NAMALWA (cell line): ENCODE measurements at regions not wholly inside any gene's neighbourhood (a gene's known extent, or its start where the extent isn't known, plus 50 kb on each side); places are given as distances from the start of the nearest gene placed in this dataset.
"Not testable (repeated sequence)": the region's sequence is repeated elsewhere in the genome, so short reads cannot be mapped to it uniquely, and the experiment has no call there.

Experiments
- DNase-seq: peaks from one replicate; pipeline ENCODE4 v3.0.0-alpha.2; 2015; ENCODE audit warnings: low spot score

DNA sequence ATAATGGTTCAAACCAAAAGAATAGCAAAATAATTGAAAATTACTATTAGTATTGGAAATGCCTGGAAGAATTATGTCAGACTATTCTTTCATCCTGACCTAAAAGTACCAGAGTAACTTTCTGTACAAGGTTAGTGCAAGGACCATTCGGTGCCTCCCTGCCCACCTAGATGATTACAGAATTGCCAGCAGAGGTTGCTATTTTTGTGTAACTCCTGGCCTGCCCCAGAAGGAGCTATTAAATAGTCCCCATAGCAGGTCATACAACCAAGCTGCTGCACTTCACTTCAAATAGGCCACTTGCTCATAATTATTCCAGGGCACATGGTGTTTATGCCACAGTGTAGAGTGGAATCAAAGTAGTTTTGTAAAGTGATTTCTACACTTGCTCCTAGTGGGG is 831.1 kb upstream of the PABPC4L start:
- no peak for DNase-seq

DNA sequence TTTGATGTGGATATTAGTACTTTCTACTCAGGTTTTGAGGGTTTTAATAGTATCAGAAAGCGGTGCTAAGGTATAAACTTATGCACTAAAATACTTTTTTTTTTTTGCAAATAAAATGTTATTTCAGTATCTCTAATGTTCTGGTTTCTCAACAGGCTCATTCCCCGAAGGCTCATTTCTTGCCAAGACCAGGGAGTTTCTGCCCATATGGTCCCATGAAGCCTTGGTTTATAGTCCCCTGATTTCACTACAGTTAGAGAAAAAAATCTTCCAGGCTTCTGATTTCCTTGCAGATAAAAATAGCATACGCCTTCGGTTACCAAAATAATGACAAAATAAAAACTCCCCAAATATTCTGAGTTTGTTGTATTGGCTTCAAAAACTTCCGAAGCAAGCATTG is 814.2 kb upstream of the PABPC4L start:
- DNase-seq: no peak

DNA sequence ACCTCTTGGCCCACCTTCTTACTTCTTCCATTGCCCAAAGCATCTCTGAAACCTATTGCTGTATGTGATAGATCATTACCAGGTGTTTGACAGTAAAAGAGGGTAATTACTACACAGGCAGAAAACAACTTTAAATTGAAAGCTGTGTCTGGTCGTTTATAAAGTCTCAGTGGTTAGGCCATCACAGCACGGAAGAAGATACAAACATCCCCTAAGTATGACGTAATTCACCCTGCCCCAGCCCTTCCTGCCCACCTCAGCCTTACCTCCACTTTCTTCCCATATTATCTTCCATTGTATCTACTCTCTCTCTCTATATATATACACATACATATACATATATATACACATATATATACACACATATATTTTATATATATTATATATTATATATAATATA is 805.8 kb upstream of the PABPC4L start:
- DNase-seq: no peak

DNA sequence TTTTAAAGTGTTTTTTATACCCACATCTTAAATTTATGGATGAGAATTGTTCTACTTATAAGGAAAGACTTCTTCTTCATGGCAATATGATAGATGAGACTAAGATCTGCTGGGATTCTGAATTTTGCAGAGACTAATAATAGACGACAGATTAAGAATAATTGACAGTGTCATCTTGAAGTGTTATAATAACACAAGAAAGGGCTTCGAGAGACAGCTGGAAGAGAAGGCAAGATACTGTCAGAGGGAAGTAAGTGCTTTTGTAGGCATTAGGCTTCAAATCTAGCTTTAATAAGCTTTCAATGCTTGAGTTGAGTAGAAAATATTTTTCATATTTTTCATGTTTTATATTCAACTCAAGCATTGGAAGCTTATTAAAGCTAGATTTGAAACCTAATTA is 797.6 kb upstream of the PABPC4L start:
- no peak for DNase-seq

DNA sequence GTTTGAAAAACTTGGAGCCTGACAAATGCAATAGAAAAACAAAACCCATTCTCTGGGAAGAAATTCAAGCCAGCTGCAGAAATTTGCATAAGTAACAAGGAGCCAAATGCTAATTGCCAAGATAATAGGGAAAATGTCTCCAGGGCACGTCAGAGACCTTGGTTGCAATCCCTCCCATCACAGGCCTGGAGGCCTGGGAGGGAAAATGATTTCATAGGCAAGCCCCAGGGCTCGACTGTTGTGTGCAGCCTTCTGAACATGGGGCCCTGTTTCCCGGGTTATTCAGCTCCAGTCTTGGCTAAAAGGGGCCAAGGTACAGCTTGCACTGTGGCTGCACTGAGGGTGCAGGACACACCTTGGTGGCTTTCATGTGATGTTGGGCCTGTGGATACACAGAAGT is 760.4 kb upstream of the PABPC4L start:
- no peak for DNase-seq

DNA sequence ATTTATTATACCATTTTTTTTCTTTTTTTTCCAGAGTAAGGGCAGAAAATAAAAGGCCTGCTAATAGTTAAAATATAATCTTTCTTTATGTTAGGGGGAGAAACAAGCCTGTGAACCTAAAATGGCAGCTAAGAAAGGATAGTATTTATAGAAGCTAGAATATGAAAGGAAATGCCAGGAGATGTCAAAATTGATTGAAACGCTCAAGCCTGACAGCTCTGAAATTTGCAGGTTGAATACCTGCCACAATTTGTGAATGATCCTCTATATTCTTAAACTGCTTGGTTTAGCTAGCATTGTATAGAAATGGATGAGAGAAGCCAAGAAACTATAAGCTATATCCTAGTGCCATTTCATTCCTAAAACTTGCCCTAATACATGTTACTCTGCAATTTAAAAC is 757.3 kb upstream of the PABPC4L start:
- DNase-seq: no peak

DNA sequence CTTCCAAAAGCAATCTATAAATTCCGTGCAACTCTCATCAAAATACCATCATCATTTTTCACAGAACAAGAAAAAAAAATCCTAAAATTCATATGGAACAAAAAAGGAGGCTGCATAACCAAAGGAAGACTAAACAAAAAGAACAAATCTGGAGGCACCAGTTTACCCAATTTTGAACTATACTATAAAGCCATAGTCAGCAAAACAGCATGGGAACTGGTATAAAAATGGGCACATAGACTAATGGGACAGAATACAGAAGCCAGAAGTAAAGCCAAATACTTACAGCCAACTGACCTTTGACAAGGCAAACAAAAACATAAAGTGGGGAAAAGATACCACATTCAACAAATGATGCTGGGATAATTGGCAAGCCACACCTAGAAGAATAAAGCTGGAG is 753.5 kb upstream of the PABPC4L start:
- DNase-seq: no peak

DNA sequence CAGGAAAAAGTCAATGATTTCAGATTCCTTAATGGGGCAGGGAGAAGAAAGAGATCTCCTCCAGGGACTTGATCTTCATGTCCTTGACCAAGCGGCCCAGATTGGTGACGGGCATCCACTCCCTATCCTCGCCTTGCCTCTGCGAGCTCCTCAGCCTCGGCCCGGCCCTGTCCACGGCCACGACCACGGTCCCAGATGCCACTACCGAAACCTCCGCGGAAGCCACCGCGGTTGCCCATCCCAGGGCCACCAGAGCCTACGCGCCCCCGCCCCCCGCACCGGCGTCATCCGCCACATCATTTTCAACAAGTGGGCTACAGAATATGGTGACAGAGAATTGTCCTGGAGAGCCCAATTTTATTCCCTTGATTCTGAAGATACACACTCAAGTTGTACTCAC is 751.2 kb upstream of the PABPC4L start:
- DNase-seq: no peak

DNA sequence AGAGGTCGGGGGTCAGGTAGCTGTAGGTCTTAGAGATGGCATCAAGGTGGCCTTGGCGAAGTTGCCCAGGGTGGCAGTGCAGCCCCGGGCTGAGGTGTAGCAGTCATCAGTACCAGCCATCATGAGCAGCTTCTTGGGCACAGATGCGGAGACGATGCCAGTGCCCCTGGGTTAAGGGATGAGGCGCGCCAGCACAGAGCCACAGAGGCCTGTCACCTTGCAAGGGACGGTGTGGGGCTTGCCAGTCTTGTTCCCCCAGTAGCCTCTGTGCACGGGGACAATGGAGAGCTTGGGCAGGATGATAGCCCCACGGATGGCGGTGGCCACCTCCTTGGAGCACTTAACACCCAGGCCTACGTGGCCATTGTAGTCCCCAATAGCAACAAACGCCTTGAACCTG is 750.7 kb upstream of the PABPC4L start:
- no peak for DNase-seq

DNA sequence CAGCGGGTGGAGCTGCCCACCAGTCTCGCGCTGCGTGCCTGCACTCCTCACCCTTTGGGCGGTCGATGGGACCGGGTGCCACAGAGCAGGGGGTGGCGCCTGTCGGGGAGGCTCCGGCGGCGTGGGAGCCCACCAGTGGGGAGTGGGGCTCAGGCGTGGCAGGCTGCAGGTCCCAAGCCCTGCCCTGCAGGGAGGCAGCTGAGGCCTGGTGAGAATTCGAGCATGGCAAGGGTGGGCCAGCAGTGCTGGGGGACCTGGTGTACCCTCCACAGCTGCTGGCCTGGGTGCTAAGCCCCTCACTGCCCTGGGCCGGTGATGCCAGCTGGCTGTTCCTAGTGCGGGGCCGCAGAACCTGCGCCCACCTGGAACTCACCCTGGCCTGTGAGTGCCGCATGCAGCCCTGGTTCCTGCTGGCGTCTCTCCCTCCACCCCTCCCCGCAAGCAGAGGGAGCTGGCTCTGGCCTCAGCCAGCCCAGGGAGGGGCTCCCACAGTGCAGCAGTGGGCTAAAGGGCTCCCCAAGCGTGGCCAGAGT is 746.6 kb upstream of the PABPC4L start:
- DNase-seq: no peak

DNA sequence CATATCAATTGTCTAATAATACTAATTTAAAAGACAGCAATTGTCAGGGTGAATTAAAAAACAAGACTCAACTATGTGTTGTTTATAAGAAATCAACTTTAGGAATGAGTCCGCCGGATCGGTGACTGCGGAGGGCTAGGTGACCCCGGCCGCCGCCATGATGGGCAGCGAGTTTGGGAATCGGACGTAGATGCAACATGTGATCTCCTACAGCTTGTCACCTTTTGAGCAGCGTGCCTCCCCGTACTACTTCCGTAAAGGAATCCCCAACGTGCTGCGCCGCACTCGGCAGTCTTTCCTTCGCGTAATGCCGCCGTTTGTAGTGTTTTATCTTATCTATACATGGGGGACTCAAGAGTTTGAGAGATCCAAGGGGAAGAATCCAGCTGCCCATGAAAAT is 742.5 kb upstream of the PABPC4L start:
- no peak for DNase-seq

DNA sequence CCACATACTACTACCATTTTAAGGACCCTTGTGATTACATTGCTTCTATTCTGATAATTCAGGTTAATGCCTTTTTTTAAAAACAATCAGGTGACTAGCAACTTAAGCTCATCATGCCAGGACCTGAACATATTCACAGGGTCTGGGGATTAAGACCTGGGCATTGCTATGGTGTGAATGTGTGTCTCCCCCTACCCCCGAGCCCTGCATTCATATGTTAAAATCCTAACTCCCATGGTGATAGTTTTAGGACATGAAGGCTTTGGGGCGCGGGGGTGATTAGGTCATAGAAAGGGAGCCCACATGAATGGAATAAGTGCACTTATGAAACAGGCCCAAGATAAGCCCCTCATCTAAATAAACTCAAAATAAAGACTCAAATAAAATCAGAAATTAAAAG is 734.4 kb upstream of the PABPC4L start:
- DNase-seq: no peak

DNA sequence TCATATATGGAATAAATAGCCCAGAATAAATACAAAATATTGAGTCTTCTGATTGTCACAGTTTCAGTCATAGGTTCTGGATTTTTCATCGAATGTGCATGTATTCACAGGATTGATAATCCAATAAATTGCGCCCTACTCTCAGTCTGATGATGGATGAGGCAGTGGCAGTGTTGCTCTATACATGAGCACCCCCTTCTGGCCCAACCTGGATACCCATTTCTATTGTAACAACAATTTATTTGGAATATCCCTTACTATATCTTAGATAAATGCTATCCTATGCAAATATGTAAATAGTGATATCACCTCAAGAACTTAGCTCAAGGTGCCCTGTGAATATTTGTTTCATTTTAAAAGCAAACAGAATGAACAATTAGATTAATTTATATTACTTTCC is 733.7 kb upstream of the PABPC4L start:
- DNase-seq: peak; percentile 24

DNA sequence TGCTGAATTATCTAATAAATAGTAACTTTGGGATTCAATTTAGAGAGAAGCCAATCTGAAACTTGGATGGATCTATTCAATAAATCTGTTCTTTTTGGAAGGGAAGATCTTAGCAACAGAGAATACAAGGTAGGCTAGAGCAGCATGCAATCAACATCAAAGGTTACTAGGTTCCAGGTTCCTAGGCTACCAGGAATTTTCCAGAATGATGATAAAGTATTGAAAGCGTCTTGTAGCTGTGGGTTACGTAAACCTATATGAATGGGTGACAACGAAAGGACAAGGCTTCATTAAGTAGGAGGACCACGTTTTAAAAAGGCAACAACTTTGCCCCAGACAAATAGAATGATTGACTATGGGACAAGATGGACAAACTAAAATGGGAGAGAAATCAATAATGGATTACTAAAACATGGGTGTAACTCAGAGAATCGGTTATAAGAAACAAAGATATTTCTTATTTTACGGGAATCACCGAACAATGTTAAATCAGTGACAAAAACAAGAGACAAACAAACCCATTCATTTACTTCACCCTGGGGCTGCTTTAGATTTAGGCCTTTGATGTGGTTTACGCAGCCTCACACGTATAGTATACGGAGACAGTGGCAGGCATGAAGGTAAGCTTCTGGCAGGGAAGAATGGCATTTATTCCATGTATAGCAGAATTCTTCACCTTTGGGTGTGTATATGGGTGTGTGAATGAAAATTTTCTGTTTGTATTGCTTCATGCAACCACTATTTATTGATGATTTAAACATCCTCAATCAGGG is 732.6 kb upstream of the PABPC4L start:
- no peak for DNase-seq

DNA sequence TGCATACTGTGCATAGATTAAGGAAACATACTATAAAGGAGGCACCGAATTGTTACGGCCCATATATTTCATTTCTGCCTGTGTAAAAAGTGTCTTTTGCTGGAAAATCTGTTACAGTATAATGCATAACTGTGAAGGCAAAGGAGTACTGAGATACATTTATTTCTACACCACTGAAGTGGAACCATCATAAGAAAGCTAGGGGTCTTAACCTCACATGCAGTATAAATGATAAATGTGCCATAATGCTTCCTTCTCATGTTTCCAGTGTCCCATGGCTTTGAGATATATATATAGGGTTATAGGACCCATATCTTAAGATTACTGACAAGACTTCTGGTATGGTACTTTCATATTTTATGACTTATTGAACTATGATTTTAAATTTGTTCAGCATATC is 713.8 kb upstream of the PABPC4L start:
- DNase-seq: no peak

DNA sequence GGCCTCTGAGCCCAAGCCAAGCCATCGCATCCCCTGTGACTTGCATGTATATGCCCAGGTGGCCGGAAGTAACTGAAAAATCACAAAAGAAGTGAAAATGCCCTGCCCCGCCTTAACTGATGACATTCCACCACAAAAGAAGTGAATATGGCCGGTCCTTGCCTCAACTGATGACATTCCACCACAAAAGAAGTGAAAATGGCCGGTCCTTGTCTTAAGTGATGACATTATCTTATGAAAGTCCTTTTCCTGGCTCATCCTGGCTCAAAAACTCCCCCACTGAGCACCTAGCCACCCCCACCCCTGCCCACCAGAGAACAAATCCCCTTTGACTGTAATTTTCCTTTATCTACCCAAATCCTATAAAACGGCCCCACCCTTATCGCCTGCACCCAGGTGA is 712.7 kb upstream of the PABPC4L start:
- DNase-seq: not testable (repeated sequence)

DNA sequence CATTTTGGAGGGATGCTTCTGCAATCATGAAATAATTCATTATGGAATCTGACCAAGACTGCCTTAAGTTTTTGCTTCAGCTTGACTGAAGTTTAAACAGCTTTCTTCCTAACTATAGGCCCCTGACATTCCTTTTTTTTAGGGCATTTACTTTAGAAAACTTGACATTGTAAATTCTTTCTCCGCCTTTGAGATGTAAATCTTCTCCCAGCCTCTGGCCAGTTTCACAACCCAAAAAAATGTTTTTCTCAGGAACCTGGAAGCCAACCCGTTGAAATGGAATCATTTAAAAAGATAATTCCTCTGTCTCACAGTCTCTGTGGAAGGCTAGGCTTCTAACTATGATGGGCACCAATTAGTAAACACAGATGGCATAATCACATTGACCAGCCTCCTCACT is 710.4 kb upstream of the PABPC4L start:
- DNase-seq: no peak

DNA sequence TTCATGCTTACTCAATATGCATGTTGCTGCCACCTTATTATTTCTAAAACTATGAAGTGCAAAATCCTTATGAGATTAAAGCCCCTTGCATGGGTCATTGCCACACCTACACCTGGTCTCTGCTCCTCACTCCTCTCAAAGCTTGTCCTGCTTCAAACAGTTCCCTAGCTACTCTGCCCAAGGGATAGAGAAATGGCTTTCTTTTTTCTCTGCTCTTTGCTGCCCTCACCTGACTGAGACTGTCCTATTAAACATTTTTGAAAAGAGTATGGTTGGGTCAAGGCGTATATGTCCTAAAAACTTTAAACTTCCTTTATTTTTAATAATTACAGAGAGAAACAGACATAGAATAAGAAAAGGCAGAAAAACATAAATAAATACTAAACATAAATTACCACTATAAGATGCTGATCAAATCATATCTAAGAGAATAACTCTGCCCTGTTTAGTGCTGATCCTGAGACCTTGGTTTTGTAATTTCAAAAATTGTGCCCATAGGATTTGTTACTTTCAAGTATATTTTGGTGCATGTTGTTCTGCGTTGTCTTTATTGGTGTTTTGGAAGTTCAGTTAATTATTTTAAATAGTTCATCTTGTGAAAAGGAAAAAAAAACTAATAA is 704.9 kb upstream of the PABPC4L start:
- DNase-seq: peak; percentile 21

DNA sequence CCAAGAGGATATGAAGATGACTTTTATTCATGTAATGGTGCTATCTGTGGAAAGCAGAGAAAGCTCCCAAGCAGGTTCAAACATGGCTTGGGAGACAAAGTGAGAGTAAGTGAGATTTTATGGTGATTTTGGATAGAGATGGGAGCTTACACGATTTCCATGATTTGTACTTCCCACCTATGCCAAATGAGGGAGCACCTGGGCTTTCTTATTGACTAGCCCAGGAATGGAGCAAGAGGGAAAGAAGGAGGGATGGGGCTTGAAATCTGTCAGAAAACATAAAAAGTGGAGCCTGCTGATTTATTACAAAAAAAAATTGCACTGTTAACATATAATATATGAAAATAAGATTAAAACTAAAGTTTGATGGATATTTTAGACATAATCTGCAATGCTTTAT is 703.5 kb upstream of the PABPC4L start:
- DNase-seq: no peak

DNA sequence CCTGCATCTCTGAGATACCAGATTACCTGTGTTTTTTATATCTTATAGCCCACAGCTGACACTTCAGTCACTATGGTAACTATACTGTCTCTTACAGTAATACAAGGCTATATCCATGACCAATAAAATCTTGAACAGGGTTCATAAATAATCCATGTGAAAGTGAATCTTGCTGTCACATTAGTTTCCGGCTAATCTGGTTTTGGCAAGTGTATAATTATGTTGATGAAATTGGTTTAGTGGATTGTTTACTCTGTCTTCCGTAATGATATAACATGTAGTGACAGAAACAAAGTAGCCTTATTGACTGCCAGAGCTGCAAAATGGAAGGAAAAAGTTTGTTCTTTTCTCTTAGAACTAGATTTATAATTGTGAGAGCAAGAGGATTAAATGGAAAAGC is 686.6 kb upstream of the PABPC4L start:
- no peak for DNase-seq

DNA sequence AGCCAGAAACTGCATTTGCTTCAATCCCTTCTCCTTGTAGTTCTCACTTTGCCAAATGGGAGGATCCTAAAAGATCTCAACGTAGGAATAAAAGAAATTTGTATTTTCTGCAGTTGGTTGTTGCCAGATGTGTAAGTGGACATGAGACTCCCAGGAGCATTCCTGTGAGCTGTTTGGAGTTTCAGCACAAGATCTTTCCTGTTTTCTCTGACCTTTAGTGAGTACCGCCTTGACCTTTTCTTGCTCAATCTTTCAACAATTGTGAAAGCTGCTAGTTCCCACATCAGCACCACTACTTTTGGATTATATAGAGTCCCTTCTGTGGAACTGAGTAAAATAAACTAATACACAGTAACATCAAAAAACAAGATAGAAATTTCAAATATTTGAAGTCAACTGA is 683.8 kb upstream of the PABPC4L start:
- no peak for DNase-seq

DNA sequence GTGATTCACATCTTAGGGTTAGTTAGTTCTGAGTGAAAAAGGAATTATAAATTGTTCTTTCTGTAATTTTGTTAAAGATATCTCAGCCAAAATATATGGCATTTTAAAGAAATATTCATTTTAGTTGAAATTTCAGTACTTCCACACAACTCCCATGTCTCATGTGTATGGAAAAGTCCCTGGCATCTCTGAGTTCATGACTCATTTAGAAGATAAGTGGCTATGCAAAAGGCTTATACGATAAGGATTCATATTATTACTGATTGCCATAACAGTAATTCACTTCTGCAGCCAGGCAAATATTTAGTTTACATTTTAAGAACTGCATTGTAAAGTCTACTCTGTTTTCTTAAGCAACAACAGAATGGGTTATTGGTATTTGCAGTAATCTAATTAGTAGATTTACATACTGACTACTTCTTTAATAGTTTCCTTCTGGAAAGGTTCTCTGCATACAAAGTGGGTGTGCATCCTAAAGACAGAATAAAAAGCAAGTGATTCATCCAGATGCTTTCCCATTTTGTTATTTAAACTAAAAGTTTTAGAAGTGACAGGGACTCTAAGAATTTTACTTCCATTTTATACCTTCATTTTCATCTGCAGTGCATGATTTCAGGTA is 682.4 kb upstream of the PABPC4L start:
- no peak for DNase-seq

DNA sequence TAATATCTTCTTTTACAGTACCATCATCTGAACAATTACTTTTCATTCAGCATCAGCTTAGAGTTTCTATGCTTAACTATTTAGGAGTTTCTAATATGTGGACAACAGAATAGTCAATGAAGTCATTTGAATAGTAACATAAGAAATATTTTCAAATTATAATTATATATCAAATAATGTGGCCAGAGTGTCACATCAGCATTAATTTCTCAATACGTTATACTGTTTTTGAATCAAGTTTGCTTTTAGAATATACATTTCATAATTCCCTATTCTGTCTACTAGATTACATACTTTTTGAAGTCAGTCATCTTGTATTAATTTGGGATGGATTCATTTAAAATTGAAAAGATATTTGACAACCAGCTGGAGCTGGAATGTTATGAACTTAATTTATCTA is 677.4 kb upstream of the PABPC4L start:
- DNase-seq: no peak
